Activated CD4-positive, alpha-beta T cell treated with anti-CD3 and anti-CD28 coated beads for 4 hours (primary cell): ENCODE measurements at regions not wholly inside any gene's neighbourhood (a gene's known extent, or its start where the extent isn't known, plus 50 kb on each side); places are given as distances from the start of the nearest gene placed in this dataset.

Experiments
- DNase-seq, 2 donors: peaks; one replicate each; pipeline ENCODE4 v3.0.0-alpha.2; 2020

- no peak for DNase-seq
Observed at GRCh38 chr14:98466807-98467206, 805.2 kb downstream of the BCL11B start.

- no peak for DNase-seq
Observed at GRCh38 chr14:98470663-98471062, 801.3 kb downstream of the BCL11B start.

GRCh38 chr14:98474900-98475299 lies 797.1 kb downstream of the BCL11B start:
- no peak for DNase-seq

- no peak for DNase-seq
Observed at GRCh38 chr14:98477935-98478334, 794.1 kb downstream of the BCL11B start.

GRCh38 chr14:98489115-98489514 lies 782.9 kb downstream of the BCL11B start:
- no peak for DNase-seq

GRCh38 chr14:98494582-98494981 lies 777.4 kb downstream of the BCL11B start:
- DNase-seq: peak in 1 of 2 donors; percentile 5

GRCh38 chr14:98498019-98498885 lies 773.7 kb downstream of the BCL11B start:
- DNase-seq: no peak

DNA sequence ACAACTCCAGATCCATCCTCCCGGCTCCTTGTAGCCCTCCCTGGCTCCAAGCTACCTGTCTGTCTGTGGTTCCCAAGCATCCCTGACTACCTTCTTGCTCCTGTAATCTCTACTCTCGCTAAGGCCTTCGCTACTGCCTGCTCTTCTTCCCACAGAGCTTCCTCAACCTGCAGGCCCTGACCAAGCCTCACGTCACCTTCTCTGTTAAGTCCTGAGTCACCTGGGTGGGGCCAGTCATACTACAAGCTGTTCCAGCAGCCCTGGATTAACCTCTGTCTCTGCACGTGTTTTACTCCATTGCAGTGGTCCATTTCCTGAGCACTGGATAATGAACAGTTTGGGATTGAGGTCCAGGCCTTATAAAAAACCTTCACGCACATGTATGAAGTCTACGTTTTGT lies 770.7 kb downstream of the BCL11B start:
- DNase-seq: no peak

- no peak for DNase-seq
Observed at GRCh38 chr14:98501836-98502235, 770.2 kb downstream of the BCL11B start.

GRCh38 chr14:98503086-98503815 lies 768.7 kb downstream of the BCL11B start:
- no peak for DNase-seq

GRCh38 chr14:98507264-98507663 lies 764.7 kb downstream of the BCL11B start:
- no peak for DNase-seq

DNA sequence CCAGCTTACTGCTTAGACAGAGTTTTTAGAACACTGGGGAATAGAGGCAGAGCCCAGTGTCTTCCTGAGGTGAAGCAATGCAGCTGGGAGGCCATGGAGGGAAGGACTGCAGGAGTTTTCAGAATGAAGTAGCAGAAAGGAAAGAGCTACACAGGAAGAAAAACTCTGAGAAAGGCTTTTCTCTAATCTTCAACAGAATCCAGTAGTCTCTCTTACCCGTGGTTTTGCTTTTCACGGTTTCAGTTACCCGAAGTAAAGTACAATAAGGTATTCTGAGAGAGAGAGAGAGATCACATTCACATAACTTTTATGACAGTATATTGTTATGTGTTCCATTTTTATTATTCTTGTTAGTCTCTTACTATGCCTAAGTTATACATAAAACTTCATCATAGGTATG lies 761.6 kb downstream of the BCL11B start:
- no peak for DNase-seq

- DNase-seq: no peak
Observed at GRCh38 chr14:98512501-98513251, 759.3 kb downstream of the BCL11B start.

- no peak for DNase-seq
Observed at GRCh38 chr14:98513558-98513957, 758.4 kb downstream of the BCL11B start.

GRCh38 chr14:98514016-98514415 lies 758.0 kb downstream of the BCL11B start:
- DNase-seq: no peak

- DNase-seq: no peak
Observed at GRCh38 chr14:98536256-98536655, 735.7 kb downstream of the BCL11B start.

DNA sequence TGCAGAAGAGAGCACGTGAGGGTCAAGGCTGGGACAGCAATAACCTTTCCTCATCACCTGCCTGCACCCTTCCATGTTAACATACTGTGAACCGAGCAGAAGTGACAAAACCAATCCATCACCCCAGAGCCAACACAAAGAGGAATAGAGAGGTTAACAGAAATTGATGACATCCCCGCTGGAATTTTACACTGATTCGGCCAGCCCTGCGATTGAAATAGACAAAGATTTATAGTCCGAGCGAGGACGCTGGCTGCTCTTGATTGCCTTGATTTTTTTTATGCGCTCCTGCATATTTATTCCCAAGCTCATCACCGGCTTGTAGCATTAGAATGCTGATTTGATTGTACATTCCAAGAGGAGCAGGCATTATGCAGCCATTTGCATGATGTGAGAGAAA lies 729.7 kb downstream of the BCL11B start:
- DNase-seq: no peak

DNA sequence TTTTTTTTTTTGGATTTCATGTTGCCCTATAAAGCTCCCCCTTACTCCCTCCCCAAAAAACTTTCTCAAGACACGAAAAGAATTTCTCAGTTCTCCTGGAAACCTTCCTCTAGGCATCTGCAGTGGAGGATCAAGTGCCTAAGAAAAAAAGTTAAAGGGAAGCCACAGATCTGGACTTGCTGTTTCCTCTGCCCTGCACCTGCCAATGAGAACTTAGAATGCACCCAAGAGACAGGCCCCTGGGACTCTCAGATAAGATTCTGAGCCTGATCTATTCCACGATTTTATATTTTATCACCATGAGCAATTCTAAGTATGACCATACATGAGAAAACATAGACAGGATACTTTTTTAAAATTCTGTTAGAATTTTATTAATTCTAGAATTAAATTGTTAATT lies 728.9 kb downstream of the BCL11B start:
- DNase-seq: no peak

- no peak for DNase-seq
Observed at GRCh38 chr14:98544174-98544573, 727.8 kb downstream of the BCL11B start.

- no peak for DNase-seq
Observed at GRCh38 chr14:98545181-98545580, 726.8 kb downstream of the BCL11B start.

DNA sequence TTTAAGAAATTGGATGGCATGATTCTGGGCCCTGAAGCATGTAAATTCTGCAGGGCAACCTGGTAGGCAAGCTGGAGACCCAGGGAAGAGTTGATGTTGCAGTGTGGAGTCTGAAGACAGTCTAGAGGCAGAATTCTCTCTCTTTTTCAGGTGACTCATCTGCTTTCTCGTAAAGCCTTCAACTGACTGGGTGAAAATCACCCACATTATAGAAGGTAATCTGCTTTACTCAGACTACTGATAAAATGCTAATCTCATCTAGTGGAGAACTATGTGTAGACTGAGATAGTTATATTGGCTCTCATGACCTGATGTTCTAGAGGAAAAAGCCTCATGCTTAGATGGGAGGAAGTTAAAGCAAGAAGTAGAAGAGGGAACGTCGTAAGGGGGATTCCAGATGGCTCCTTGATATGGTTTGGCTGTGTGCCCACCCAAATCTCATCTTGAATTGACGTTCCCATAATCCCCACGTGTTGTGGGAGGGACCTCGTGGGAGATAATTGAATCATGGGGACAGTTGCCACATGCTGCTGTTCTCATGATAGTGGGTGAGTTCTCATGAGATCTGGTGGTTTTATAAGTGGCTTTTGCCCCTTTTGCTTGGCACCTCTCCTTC lies 723.8 kb downstream of the BCL11B start:
- peak; percentile 11 for DNase-seq

DNA sequence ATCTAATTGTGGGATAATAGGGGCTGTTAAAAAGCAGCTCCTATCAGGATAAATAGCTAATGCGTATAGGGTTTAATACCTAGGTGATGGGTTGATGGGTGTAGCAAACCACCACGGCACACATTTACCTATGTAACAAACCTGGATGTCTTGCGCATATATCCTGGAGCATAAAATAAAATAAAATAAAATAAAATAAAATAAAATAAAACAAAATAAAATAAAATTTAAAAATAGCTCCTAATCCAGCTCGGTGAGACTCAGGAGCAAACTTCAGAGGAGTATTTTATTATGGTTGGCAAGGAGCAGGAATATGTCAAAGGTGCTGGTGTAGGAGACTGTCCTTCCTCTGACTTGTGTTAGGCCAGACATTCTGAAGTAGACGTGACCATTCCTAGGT lies 721.0 kb downstream of the BCL11B start:
- no peak for DNase-seq

DNA sequence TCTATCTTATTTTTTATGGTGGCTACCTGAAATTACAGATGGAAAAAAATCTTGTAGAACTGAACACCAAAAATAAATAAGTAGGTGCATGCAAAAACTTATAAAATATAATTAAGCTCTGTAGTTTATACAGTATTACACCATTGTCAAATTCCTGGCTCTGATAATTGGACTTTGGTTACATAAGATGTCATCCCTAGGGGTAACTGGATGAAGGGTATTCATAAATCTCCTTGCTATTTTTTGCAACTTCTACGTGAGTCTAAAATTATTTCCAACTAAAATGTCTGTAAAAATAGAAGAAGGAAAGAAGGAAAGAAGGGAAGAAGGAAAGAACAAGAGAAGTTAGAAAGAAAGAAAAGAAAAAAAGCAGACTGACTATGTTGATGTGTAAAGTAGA lies 716.6 kb downstream of the BCL11B start:
- no peak for DNase-seq
